PC-3 (cell line): ENCODE measurements at regions not wholly inside any gene's neighbourhood (a gene's known extent, or its start where the extent isn't known, plus 50 kb on each side); places are given as distances from the start of the nearest gene placed in this dataset.

Source experiments
- EZH2 ChIP-seq: fragments of 300-600 bp; sonication (generic); IDR thresholded peaks from one replicate; pipeline ENCODE4 v1.6.1; 2017; ENCODE audit warnings: antibody characterized with exemption, mild to moderate bottlenecking, low read length; ENCODE audit not compliant: unreplicated experiment
- TF ChIP-seq, protein P1 (sequence below): fragments of 300-600 bp; sonication (generic); conservative IDR thresholded peaks from 2 replicates; pipeline ENCODE4 v1.5.1; 2017; ENCODE audit warnings: antibody characterized with exemption, low read depth, mild to moderate bottlenecking, low read length

DNA sequence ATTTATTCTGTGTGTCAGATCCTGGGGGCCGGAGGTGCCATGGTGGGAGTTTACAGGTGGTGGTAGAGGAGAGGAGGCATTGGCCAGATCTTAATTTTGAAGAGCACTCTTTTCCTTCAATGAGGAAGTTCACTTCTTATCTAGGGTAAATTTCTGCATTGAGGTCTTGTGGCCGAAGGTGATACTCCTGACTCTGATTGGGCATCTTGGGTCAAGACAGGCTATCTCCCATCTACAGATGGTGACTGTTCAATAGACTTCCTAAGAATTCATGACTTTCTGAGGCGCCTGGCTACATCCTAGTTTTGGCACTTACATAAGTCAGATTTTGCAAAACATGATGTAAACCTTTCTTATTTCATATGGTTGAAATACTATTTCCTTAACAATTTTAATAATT lies 135.2 kb downstream of the SUCLA2 start:
- TF ChIP-seq, protein P1, sequence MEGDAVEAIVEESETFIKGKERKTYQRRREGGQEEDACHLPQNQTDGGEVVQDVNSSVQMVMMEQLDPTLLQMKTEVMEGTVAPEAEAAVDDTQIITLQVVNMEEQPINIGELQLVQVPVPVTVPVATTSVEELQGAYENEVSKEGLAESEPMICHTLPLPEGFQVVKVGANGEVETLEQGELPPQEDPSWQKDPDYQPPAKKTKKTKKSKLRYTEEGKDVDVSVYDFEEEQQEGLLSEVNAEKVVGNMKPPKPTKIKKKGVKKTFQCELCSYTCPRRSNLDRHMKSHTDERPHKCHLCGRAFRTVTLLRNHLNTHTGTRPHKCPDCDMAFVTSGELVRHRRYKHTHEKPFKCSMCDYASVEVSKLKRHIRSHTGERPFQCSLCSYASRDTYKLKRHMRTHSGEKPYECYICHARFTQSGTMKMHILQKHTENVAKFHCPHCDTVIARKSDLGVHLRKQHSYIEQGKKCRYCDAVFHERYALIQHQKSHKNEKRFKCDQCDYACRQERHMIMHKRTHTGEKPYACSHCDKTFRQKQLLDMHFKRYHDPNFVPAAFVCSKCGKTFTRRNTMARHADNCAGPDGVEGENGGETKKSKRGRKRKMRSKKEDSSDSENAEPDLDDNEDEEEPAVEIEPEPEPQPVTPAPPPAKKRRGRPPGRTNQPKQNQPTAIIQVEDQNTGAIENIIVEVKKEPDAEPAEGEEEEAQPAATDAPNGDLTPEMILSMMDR = no peak
- TF ChIP-seq EZH2 = no peak
